GM23248 (cell line): ENCODE measurements at regions not wholly inside any gene's neighbourhood (a gene's known extent, or its start where the extent isn't known, plus 50 kb on each side); places are given as distances from the start of the nearest gene placed in this dataset.

Experiments
- EZH2 ChIP-seq: fragments of 200-600 bp; sonication (generic); IDR thresholded peaks from 2 replicates; pipeline ENCODE4 v1.6.1; 2018; ENCODE audit warnings: antibody characterized with exemption, mild to moderate bottlenecking; ENCODE audit not compliant: insufficient read depth, poor library complexity, severe bottlenecking
- EZH2phosphoT487 ChIP-seq: fragments of 200-600 bp; sonication (generic); IDR thresholded peaks from 2 replicates; pipeline ENCODE4 v1.6.1; 2018; ENCODE audit warnings: antibody characterized with exemption, moderate library complexity, mild to moderate bottlenecking, low read depth; ENCODE audit not compliant: insufficient read depth

- TF ChIP-seq EZH2 (no peak), EZH2phosphoT487 (no peak)
Observed at GRCh38 chr2:192577706-192578105, 383.0 kb upstream of the TMEFF2 start.
